OCI-LY7 (cell line): ENCODE measurements at regions not wholly inside any gene's neighbourhood (a gene's known extent, or its start where the extent isn't known, plus 50 kb on each side); places are given as distances from the start of the nearest gene placed in this dataset.

ENCODE experiments used
- EZH2phosphoT487 ChIP-seq: fragments of 200-600 bp; sonication (generic); IDR thresholded peaks from 2 replicates; pipeline ENCODE4 v1.6.1; 2018; ENCODE audit warnings: low read depth, borderline replicate concordance, mild to moderate bottlenecking, mixed run types, antibody characterized with exemption, low read length, moderate library complexity, mixed read lengths
- TF ChIP-seq, protein P1 (sequence below): fragments of 200-600 bp; sonication (generic); conservative IDR thresholded peaks from 2 replicates; pipeline ENCODE4 v1.5.1; 2014; ENCODE audit warnings: mild to moderate bottlenecking, antibody characterized with exemption, low read length, moderate library complexity, mixed read lengths

DNA sequence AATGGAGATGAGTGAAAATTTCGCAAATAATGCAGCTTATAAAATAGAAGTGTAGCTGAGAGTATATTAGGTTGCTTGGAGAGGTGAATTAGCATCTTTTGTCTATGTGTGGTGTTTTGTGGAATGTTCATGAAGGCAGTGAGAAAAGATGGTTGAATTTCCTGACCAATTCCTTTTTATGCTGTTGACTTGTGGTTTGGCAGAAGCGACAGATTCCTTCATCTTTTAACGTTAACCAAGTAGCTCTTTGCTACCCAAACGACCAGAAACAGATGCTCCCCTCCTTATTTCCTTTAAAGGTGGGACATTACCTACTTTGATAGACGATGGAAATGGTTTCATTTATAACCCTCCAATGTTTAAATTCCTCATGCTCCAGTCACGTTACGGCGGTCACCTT lies 390.5 kb downstream of the QKI start:
- TF ChIP-seq, protein P1, sequence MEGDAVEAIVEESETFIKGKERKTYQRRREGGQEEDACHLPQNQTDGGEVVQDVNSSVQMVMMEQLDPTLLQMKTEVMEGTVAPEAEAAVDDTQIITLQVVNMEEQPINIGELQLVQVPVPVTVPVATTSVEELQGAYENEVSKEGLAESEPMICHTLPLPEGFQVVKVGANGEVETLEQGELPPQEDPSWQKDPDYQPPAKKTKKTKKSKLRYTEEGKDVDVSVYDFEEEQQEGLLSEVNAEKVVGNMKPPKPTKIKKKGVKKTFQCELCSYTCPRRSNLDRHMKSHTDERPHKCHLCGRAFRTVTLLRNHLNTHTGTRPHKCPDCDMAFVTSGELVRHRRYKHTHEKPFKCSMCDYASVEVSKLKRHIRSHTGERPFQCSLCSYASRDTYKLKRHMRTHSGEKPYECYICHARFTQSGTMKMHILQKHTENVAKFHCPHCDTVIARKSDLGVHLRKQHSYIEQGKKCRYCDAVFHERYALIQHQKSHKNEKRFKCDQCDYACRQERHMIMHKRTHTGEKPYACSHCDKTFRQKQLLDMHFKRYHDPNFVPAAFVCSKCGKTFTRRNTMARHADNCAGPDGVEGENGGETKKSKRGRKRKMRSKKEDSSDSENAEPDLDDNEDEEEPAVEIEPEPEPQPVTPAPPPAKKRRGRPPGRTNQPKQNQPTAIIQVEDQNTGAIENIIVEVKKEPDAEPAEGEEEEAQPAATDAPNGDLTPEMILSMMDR: no peak
- TF ChIP-seq EZH2phosphoT487: no peak
